Colonic mucosa (tissue), 4 donors: ENCODE measurements at regions not wholly inside any gene's neighbourhood (a gene's known extent, or its start where the extent isn't known, plus 50 kb on each side); places are given as distances from the start of the nearest gene placed in this dataset.

Experiments used
- DNase-seq: peaks from one replicate; pipeline ENCODE4 v3.0.0-alpha.2; 2020
- H3K27ac ChIP-seq: fragments of 200-600 bp; one replicate; pipeline ENCODE4 v1.8.0; 2021
- H3K27me3 ChIP-seq: fragments of 200-600 bp; one replicate; pipeline ENCODE4 v1.8.0; 2021
- H3K36me3 ChIP-seq: fragments of 200-600 bp; one replicate; pipeline ENCODE4 v1.8.0; 2021
- H3K4me1 ChIP-seq: fragments of 200-600 bp; one replicate; pipeline ENCODE4 v1.8.0; 2021; ENCODE audit warnings: mild to moderate bottlenecking
- H3K4me3 ChIP-seq: fragments of 200-600 bp; one replicate; pipeline ENCODE4 v1.8.0; 2021
- H3K9ac ChIP-seq, 2 donors: one replicate each; pipeline ENCODE4 v1.7.0; 2013; ENCODE audit warnings: control low read depth in 2 of 2, low read depth in 2 of 2, low read length in 2 of 2
- H3K9me3 ChIP-seq: fragments of 200-600 bp; one replicate; pipeline ENCODE4 v1.8.0; 2021
- CTCF ChIP-seq: fragments of 200-600 bp; IDR thresholded peaks from one replicate; pipeline ENCODE4 v1.8.0; 2022; ENCODE audit warnings: antibody characterized with exemption, mild to moderate bottlenecking
- intact Hi-C: fragments of 100-400 bp; cut with DNase I; formaldehyde crosslinking; loops from one replicate; pipeline ENCODE4 v1.14.1; 2022
- donor health status: healthy.
- donor health status: DM: no; HTN: no; CAD: no.
- donor health status: DM: no; HTN: no; CAD: no.

DNA sequence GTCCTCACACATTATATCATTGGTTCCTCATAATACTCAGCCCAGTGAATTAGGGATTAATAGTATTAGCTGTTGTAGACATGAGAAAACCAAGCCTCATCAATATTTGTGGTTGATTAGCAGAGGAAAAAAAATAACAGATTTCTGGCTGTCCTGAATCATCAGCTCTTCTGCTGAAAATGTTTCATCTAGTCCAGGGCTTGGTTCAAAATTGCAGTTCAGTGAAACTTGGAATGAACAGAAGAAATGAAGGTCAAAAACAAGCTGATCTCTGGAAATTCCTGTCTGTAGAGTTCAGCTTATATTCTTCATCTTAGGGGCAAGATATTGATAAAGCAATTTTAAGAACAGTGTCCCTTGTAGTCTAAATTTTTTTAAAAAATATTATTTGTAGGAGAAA lies 361.1 kb upstream of the CCDC179 start:
- no peak overlapping the region for H3K27ac ChIP-seq
- no peaks in the 10 kb centered on the region for H3K36me3 ChIP-seq
- no peak overlapping the region for H3K9ac ChIP-seq
- DNase-seq, result no peak
- intact Hi-C loops, result no loop called here
- no peaks in the 10 kb centered on the region for H3K4me1 ChIP-seq
- H3K27me3 ChIP-seq, result no peaks in the 10 kb centered on the region
- TF ChIP-seq CTCF, result no peak
- no peaks in the 10 kb centered on the region for H3K9me3 ChIP-seq
- no peak overlapping the region for H3K4me3 ChIP-seq

- Histone ChIP-seq H3K9me3 (no peaks in the 10 kb centered on the region), H3K36me3 (no peaks in the 10 kb centered on the region), H3K4me3 (no peak overlapping the region), H3K27me3 (no peaks in the 10 kb centered on the region), H3K27ac (no peak overlapping the region), H3K4me1 (no peaks in the 10 kb centered on the region), H3K9ac (no peak overlapping the region)
- intact Hi-C loops, result no loop called here
- no peak for TF ChIP-seq CTCF
- DNase-seq, result no peak
These were observed 366.2 kb upstream of the CCDC179 start for GRCh38 chr11:23226331-23227077.

- H3K9ac ChIP-seq, result no peak overlapping the region
- H3K9me3 ChIP-seq, result no peaks in the 10 kb centered on the region
- DNase-seq, result no peak
- no peak for TF ChIP-seq CTCF
- no peaks in the 10 kb centered on the region for H3K27me3 ChIP-seq
- H3K4me1 ChIP-seq, result no peaks in the 10 kb centered on the region
- no peaks in the 10 kb centered on the region for H3K36me3 ChIP-seq
- intact Hi-C loops, result no loop called here
- no peak overlapping the region for H3K4me3 ChIP-seq
- H3K27ac ChIP-seq, result no peak overlapping the region
These were observed 366.8 kb upstream of the CCDC179 start for GRCh38 chr11:23227078-23227445.

- TF ChIP-seq CTCF, result no peak
- no peak overlapping the region for H3K4me3 ChIP-seq
- H3K27me3 ChIP-seq, result no peaks in the 10 kb centered on the region
- DNase-seq, result no peak
- no peak overlapping the region for H3K9ac ChIP-seq
- intact Hi-C loops, result no loop called here
- no peak overlapping the region for H3K27ac ChIP-seq
- no peaks in the 10 kb centered on the region for H3K4me1 ChIP-seq
- H3K9me3 ChIP-seq, result no peaks in the 10 kb centered on the region
- H3K36me3 ChIP-seq, result no peaks in the 10 kb centered on the region
These were observed 372.4 kb upstream of the CCDC179 start for GRCh38 chr11:23232652-23233051.

GRCh38 chr11:23233075-23233474 lies 372.8 kb upstream of the CCDC179 start:
- no peak for TF ChIP-seq CTCF
- no peak for DNase-seq
- intact Hi-C loops, result no loop called here

More at GRCh38 chr11:23233075-23233474, 372.8 kb upstream of the CCDC179 start:
- Histone ChIP-seq H3K27me3 (no peaks in the 10 kb centered on the region), H3K4me1 (no peaks in the 10 kb centered on the region), H3K9me3 (no peaks in the 10 kb centered on the region), H3K27ac (no peak overlapping the region), H3K36me3 (no peaks in the 10 kb centered on the region), H3K4me3 (no peak overlapping the region), H3K9ac (no peak overlapping the region)
